ENCODE measurements at regions not wholly inside any gene's neighbourhood (a gene's known extent, or its start where the extent isn't known, plus 50 kb on each side); places are given as distances from the start of the nearest gene placed in this dataset.

DNA sequence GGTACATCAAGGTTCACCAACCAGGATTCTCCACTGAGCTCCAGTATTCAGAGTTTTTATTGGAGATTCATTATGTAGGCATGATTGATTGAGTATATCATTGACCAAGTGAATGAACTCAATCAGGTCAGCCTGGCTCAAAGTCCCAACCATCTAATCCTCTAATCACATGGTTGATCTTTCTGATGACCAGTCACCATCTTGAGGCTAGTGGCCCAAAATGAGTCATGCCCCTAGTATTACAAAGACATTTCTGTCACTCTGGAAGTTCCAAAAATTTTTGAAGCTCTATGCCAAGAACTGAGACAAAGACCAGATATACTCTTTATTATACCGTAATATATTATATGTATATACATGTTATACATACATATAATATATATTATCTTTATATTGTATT lies 75.9 kb upstream of the ATF7IP start:
- Histone ChIP-seq H3K4me1 (ENCODE audit: insufficient read depth, low read length) (0 out of 2 replicates have a peak, but pooled peaks cover under 1% of the 10 kb centered on the region), H3K23ac (ENCODE audit: insufficient read length, low read depth, low read length) (no peak overlapping the region), H3K14ac (ENCODE audit: insufficient read depth, low read length) (no peak overlapping the region), H3K79me1 (ENCODE audit: insufficient read depth, low read depth, low read length, poor library complexity, severe bottlenecking) (no peaks in the 10 kb centered on the region), H2AK5ac (ENCODE audit: insufficient read length, low read length) (no peak overlapping the region), H3K27me3 (ENCODE audit: insufficient read depth, low read length) (peaks cover 15% of the 10 kb centered on the region), H3K9ac (ENCODE audit: extremely low read depth, insufficient read length, low read length) (no peak overlapping the region), H3K27ac (ENCODE audit: insufficient read length, low read depth, low read length) (no peak overlapping the region), H2BK20ac (ENCODE audit: low read depth, low read length, poor library complexity, severe bottlenecking) (no peak overlapping the region), H4K8ac (replicated peaks; ENCODE audit: insufficient read length, low read depth, low read length) (no peak overlapping the region), H3K4ac (ENCODE audit: low read depth, low read length) (no peak overlapping the region), H4K20me1 (ENCODE audit: control insufficient read depth, insufficient read depth, insufficient read length) (no peaks in the 10 kb centered on the region), H3K18ac (ENCODE audit: insufficient read length, low read depth, low read length) (no peak overlapping the region), H2BK15ac (ENCODE audit: low read depth, low read length) (no peak overlapping the region), H3K4me2 (ENCODE audit: insufficient read depth, insufficient read length, low read length) (no peak overlapping the region), H3K56ac (ENCODE audit: insufficient read length, low read depth, low read length) (no peak overlapping the region), H3K79me2 (ENCODE audit: insufficient read depth, low read length) (no peaks in the 10 kb centered on the region), H4K5ac (ENCODE audit: insufficient read length, low read depth, low read length) (no peak overlapping the region), H3K9me3 (ENCODE audit: control insufficient read depth, low read depth, low read length) (peaks cover 13% of the 10 kb centered on the region), H4K91ac (ENCODE audit: insufficient read length, low read depth, low read length) (no peak overlapping the region), H3T11ph (ENCODE audit: low read length) (no peak overlapping the region), H2BK120ac (ENCODE audit: low read depth, low read length, poor library complexity, severe bottlenecking) (no peak overlapping the region), H2AFZ (ENCODE audit: low read length) (no peak overlapping the region), H3K23me2 (ENCODE audit: insufficient read length, low read depth, low read length, poor library complexity, severe bottlenecking) (no peaks in the 10 kb centered on the region), H2BK12ac (ENCODE audit: insufficient read length, low read depth, low read length) (no peak overlapping the region), H2BK5ac (ENCODE audit: insufficient read length, low read length) (no peak overlapping the region)
- H3K27me3 Mint-ChIP-seq (ENCODE audit: low read depth), result peaks cover 40% of the 10 kb centered on the region
- H3K36me3 Mint-ChIP-seq (ENCODE audit: insufficient read depth in 1 of 3, low read depth in 3 of 3), result peaks cover 0 to 26% (median 16%) of the 10 kb centered on the region in 3 experiments; a peak in 4 of 7 replicates
- peaks cover 2 to 4% of the 10 kb centered on the region in 2 experiments for H3K4me1 Mint-ChIP-seq
- WGBS (ENCODE audit: extremely low coverage, insufficient read length, low lambda C conversion rate), result no CpG with 5 or more reads among the region's 1 CpG
- DNase-seq, result no peak
- TF ChIP-seq, protein P1, sequence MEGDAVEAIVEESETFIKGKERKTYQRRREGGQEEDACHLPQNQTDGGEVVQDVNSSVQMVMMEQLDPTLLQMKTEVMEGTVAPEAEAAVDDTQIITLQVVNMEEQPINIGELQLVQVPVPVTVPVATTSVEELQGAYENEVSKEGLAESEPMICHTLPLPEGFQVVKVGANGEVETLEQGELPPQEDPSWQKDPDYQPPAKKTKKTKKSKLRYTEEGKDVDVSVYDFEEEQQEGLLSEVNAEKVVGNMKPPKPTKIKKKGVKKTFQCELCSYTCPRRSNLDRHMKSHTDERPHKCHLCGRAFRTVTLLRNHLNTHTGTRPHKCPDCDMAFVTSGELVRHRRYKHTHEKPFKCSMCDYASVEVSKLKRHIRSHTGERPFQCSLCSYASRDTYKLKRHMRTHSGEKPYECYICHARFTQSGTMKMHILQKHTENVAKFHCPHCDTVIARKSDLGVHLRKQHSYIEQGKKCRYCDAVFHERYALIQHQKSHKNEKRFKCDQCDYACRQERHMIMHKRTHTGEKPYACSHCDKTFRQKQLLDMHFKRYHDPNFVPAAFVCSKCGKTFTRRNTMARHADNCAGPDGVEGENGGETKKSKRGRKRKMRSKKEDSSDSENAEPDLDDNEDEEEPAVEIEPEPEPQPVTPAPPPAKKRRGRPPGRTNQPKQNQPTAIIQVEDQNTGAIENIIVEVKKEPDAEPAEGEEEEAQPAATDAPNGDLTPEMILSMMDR (conservative IDR thresholded peaks at IDR 0.05), result no peak
- peaks cover 31 to 33% of the 10 kb centered on the region in 2 experiments for H3K9me3 Mint-ChIP-seq
- H3K27ac Mint-ChIP-seq, result no peak overlapping the region
- H3K4me3 Mint-ChIP-seq, result no peak overlapping the region
